Neural cell (in vitro differentiated cells): ENCODE measurements at regions not wholly inside any gene's neighbourhood (a gene's known extent, or its start where the extent isn't known, plus 50 kb on each side); places are given as distances from the start of the nearest gene placed in this dataset.

Experiments
- H2AFZ ChIP-seq: fragments of 200-600, 300-800 bp; sonication (generic), shearing (Covaris generic); 2 replicates; pipeline ENCODE4 v1.6.0; 2014; ENCODE audit warnings: low read depth, mild to moderate bottlenecking, antibody characterized with exemption, low read length, moderate library complexity
- H3F3A ChIP-seq: fragments of 200-600 bp; shearing (Covaris generic); 2 replicates; pipeline ENCODE4 v1.6.1; 2016; ENCODE audit warnings: mild to moderate bottlenecking, moderate library complexity, mixed read lengths, antibody characterized with exemption, low read length; ENCODE audit not compliant: insufficient read depth, poor library complexity, severe bottlenecking
- H3K27ac ChIP-seq: fragments of 200-600, 300-800 bp; sonication (generic), shearing (Covaris generic); 2 replicates; pipeline ENCODE4 v1.5.1; 2014; ENCODE audit warnings: mild to moderate bottlenecking, low read length, moderate library complexity
- H3K27me3 ChIP-seq: fragments of 300-800, 200-600 bp; sonication (generic), shearing (Covaris generic); 2 replicates; pipeline ENCODE4 v1.6.0; 2014; ENCODE audit warnings: mild to moderate bottlenecking, low read depth, low read length, moderate library complexity; ENCODE audit not compliant: insufficient read depth
- H3K36me3 ChIP-seq: fragments of 300-800, 200-600 bp; sonication (generic), shearing (Covaris generic); 2 replicates; pipeline ENCODE4 v1.5.1; 2014; ENCODE audit warnings: mild to moderate bottlenecking, antibody characterized with exemption, low read length, moderate library complexity; ENCODE audit not compliant: insufficient read depth
- H3K4me2 ChIP-seq: fragments of 300-800, 200-600 bp; sonication (generic), shearing (Covaris generic); 2 replicates; pipeline ENCODE4 v1.6.0; 2014; ENCODE audit warnings: mild to moderate bottlenecking, low read length
- H3K4me3 ChIP-seq: fragments of 300-800, 200-600 bp; sonication (generic), shearing (Covaris generic); 2 replicates; pipeline ENCODE4 v1.5.1; 2014; ENCODE audit warnings: mild to moderate bottlenecking, low read length, moderate library complexity
- H3K79me2 ChIP-seq: fragments of 200-600 bp; shearing (Covaris generic); replicated peaks from 2 replicates; pipeline ENCODE4 v1.6.0; 2014; ENCODE audit warnings: mild to moderate bottlenecking, low read length, moderate library complexity; ENCODE audit not compliant: insufficient read depth
- H3K9ac ChIP-seq: fragments of 300-800, 200-600 bp; sonication (generic), shearing (Covaris generic); 2 replicates; pipeline ENCODE4 v1.6.1; 2016; ENCODE audit warnings: mild to moderate bottlenecking, low read length, mixed read lengths
- H3K9me2 ChIP-seq: fragments of 200-600 bp; shearing (Covaris generic); 2 replicates; pipeline ENCODE4 v1.6.1; 2016; ENCODE audit warnings: mild to moderate bottlenecking, low read length, mixed read lengths; ENCODE audit not compliant: insufficient read depth
- H3K9me3 ChIP-seq: fragments of 200-600, 300-800 bp; sonication (generic), shearing (Covaris generic); 2 replicates; pipeline ENCODE4 v1.6.1; 2016; ENCODE audit warnings: mild to moderate bottlenecking, mixed run types, low read length, moderate library complexity, mixed read lengths
- H4K20me1 ChIP-seq: fragments of 200-600 bp; shearing (Covaris generic); 2 replicates; pipeline ENCODE4 v1.6.1; 2016; ENCODE audit warnings: mild to moderate bottlenecking, mixed run types; ENCODE audit not compliant: insufficient read depth
- CTCF ChIP-seq: fragments of 450-650 bp; IDR thresholded peaks from 2 replicates; pipeline ENCODE4 v1.5.1; 2014; ENCODE audit warnings: antibody characterized with exemption, mild to moderate bottlenecking, moderate library complexity; ENCODE audit not compliant: poor library complexity, severe bottlenecking
- EP300 ChIP-seq: fragments of 450-650 bp; conservative IDR thresholded peaks from 2 replicates; pipeline ENCODE4 v1.6.1; 2014; ENCODE audit warnings: antibody characterized with exemption, mild to moderate bottlenecking, moderate library complexity; ENCODE audit not compliant: poor library complexity, severe bottlenecking
- EZH2 ChIP-seq: fragments of 200-600, 300-800 bp; shearing (Covaris generic), sonication (generic); IDR thresholded peaks from 2 replicates; pipeline ENCODE4 v1.6.1; 2014; ENCODE audit warnings: antibody characterized with exemption, low read length, borderline replicate concordance, mild to moderate bottlenecking; ENCODE audit not compliant: insufficient read depth, poor library complexity, severe bottlenecking
- MXI1 ChIP-seq: fragments of 450-650 bp; conservative IDR thresholded peaks from 2 replicates; pipeline ENCODE4 v1.6.1; 2014; ENCODE audit warnings: antibody characterized with exemption, mild to moderate bottlenecking; ENCODE audit not compliant: poor library complexity, severe bottlenecking
- POLR2AphosphoS5 ChIP-seq: IDR thresholded peaks from 2 replicates; pipeline ENCODE4 v1.6.1; 2012
- RAD21 ChIP-seq: fragments of 450-650 bp; conservative IDR thresholded peaks from 2 replicates; pipeline ENCODE4 v1.6.1; 2014; ENCODE audit warnings: antibody characterized with exemption, mild to moderate bottlenecking, moderate library complexity
- REST ChIP-seq: IDR thresholded peaks from 2 replicates; pipeline ENCODE4 v1.6.1; 2012; ENCODE audit warnings: borderline replicate concordance
- SMC3 ChIP-seq: fragments of 450-650 bp; conservative IDR thresholded peaks from 2 replicates; pipeline ENCODE4 v1.6.1; 2014; ENCODE audit warnings: antibody characterized with exemption, mild to moderate bottlenecking, moderate library complexity; ENCODE audit not compliant: poor library complexity
- TAF1 ChIP-seq: IDR thresholded peaks from 2 replicates; pipeline ENCODE4 v1.6.1; 2012; ENCODE audit warnings: low read depth

- Histone ChIP-seq H3K4me2 (no peak overlapping the region), H3K9me2 (no peaks in the 10 kb centered on the region), H3K4me3 (no peak overlapping the region), H3F3A (no peaks in the 10 kb centered on the region), H2AFZ (no peak overlapping the region), H3K27ac (no peak overlapping the region), H3K36me3 (no peaks in the 10 kb centered on the region), H3K9ac (no peak overlapping the region), H4K20me1 (no peaks in the 10 kb centered on the region), H3K27me3 (no peaks in the 10 kb centered on the region), H3K79me2 (no peaks in the 10 kb centered on the region), H3K9me3 (no peaks in the 10 kb centered on the region)
- TF ChIP-seq REST: no peak
- no peak for TF ChIP-seq TAF1
- no peak for TF ChIP-seq CTCF
- no peak for TF ChIP-seq MXI1
- TF ChIP-seq POLR2AphosphoS5: no peak
- TF ChIP-seq EP300: no peak
- TF ChIP-seq SMC3: no peak
- TF ChIP-seq RAD21: no peak
- no peak for TF ChIP-seq EZH2
These were observed 341.4 kb downstream of the LPIN1 start for GRCh38 chr2:12087671-12088380.

- Histone ChIP-seq H3K36me3 (no peaks in the 10 kb centered on the region), H3K9me2 (no peaks in the 10 kb centered on the region), H3K4me3 (no peak overlapping the region), H2AFZ (no peak overlapping the region), H3K4me2 (no peak overlapping the region), H3F3A (no peaks in the 10 kb centered on the region), H3K9me3 (no peaks in the 10 kb centered on the region), H4K20me1 (no peaks in the 10 kb centered on the region), H3K27me3 (no peaks in the 10 kb centered on the region), H3K9ac (no peak overlapping the region), H3K79me2 (no peaks in the 10 kb centered on the region), H3K27ac (no peak overlapping the region)
- TF ChIP-seq SMC3 (no peak), RAD21 (no peak), POLR2AphosphoS5 (no peak), EZH2 (no peak), REST (no peak), TAF1 (no peak), EP300 (no peak), MXI1 (no peak), CTCF (no peak)
These were observed 342.6 kb downstream of the LPIN1 start for GRCh38 chr2:12089001-12089400.
